GM13976 (cell line): ENCODE measurements at regions not wholly inside any gene's neighbourhood (a gene's known extent, or its start where the extent isn't known, plus 50 kb on each side); places are given as distances from the start of the nearest gene placed in this dataset.

Experiments used
- DNase-seq: peaks from one replicate; pipeline ENCODE4 v3.0.0; 2012; ENCODE audit warnings: low spot score
- in situ Hi-C: fragments of 300-500 bp; cut with MboI; formaldehyde crosslinking; loops from one replicate; pipeline ENCODE4 v1.12.0; 2022; ENCODE audit warnings: low sequenced_read_pairs, mixed read lengths, inconsistent platforms; ENCODE audit not compliant: unreplicated experiment
- TF ChIP-seq, protein P1 (sequence below): IDR thresholded peaks from 2 replicates; pipeline ENCODE4 v1.5.1; 2012; ENCODE audit warnings: borderline replicate concordance, mild to moderate bottlenecking; ENCODE audit not compliant: insufficient read depth; ENCODE audit errors: extremely low read depth, missing control alignments, control extremely low read depth

DNA sequence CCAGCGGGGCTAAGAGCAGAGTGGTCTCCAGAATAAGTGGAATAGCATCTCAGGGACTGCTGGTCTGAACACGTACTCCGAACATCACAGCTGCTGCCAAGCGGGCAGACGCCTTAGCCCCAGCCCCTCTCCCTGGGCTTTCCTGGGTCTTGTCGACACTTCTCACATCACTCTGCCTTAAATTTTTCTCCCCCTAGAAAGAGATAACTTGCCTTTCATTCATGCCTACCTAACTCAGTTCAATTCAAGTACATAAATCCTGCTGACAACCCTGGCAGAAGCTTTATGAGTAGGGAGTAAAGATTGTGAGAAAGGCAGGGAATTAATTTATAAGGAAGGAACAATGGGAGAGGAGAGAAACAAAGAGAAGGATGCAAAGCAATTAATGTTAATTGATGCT lies 202.9 kb upstream of the TNP1 start:
- TF ChIP-seq, protein P1, sequence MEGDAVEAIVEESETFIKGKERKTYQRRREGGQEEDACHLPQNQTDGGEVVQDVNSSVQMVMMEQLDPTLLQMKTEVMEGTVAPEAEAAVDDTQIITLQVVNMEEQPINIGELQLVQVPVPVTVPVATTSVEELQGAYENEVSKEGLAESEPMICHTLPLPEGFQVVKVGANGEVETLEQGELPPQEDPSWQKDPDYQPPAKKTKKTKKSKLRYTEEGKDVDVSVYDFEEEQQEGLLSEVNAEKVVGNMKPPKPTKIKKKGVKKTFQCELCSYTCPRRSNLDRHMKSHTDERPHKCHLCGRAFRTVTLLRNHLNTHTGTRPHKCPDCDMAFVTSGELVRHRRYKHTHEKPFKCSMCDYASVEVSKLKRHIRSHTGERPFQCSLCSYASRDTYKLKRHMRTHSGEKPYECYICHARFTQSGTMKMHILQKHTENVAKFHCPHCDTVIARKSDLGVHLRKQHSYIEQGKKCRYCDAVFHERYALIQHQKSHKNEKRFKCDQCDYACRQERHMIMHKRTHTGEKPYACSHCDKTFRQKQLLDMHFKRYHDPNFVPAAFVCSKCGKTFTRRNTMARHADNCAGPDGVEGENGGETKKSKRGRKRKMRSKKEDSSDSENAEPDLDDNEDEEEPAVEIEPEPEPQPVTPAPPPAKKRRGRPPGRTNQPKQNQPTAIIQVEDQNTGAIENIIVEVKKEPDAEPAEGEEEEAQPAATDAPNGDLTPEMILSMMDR: no peak
- no peak for DNase-seq
- in situ Hi-C loops: no loop called here

DNA sequence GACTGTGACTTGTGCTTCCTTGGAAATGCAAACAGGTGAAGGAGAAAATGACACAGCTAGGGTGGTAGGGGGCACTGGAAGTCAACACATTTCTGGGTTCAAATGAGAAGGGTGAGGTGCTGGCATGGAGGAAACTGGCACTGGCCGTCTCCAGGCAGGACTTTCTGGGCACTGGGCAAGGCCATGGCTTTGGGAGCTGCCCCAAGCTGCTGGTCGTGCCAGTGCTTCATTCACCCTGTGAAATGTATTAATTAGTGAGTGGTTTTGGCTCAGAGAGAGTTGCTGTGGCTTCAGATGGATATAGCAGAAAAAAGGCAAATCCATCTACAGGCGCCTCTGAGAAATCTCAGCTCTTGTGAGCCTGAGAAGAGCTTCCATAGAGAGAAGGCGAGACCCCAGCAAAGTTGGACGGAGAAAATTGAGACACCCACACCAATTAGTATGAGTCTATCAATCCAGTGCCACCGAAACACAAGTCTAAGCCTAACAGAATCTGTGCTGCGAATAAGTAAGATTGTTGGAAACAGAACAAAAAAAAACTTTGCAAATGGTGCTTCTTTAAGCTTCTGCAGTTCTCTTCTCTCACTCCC lies 202.1 kb upstream of the TNP1 start:
- no peak for DNase-seq
- TF ChIP-seq, protein P1: no peak
- in situ Hi-C loops: no loop called here

DNA sequence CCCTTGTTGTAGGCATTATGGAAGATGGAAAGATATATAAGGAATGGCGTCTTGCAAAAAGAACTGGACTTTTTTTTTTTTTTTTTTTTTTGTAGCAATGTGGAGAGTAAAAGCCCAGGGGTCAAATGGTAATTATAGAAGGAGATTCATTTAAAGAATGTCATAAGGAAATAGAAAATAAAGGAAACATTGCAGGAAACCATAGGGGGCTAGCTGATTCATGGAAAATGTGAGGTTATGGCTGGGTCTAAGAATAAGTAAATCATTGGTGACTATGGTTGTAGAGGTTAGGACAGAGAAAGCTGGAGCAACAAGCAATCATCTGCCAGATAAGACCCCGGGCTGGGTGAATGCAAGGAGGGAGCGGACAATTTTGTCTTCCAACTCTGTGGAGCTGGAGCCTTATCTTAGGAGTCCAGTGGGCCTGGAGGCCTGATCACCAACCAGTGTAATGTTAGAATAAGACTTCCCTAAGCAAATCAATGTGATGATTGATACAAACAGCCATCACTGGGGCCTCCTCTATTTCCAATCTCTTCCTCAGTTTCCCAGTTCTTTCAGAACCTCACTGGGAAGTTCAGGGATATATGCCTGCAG lies 201.2 kb upstream of the TNP1 start:
- DNase-seq: no peak
- in situ Hi-C loops: no loop called here
- TF ChIP-seq, protein P1: no peak

DNA sequence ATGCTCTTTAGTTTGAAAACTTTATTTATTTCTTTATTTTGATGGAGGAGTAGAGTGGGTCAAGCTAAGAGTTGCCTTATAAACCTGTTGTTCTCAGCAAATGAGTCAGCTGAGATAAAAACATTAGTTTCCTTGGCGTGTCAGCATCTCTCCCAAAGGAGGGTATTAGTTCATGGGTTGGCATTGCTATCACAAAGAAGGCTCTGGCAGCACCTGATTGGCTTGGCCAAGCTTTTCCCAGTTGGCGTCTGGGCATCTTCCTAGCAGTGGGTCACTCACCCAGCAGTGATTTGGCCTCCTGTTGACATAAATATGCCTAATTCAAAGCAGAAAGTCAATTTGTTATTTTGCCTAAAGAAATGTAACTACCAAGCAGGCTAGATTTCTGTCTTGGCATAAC lies 200.7 kb upstream of the TNP1 start:
- TF ChIP-seq, protein P1: no peak
- no peak for DNase-seq

DNA sequence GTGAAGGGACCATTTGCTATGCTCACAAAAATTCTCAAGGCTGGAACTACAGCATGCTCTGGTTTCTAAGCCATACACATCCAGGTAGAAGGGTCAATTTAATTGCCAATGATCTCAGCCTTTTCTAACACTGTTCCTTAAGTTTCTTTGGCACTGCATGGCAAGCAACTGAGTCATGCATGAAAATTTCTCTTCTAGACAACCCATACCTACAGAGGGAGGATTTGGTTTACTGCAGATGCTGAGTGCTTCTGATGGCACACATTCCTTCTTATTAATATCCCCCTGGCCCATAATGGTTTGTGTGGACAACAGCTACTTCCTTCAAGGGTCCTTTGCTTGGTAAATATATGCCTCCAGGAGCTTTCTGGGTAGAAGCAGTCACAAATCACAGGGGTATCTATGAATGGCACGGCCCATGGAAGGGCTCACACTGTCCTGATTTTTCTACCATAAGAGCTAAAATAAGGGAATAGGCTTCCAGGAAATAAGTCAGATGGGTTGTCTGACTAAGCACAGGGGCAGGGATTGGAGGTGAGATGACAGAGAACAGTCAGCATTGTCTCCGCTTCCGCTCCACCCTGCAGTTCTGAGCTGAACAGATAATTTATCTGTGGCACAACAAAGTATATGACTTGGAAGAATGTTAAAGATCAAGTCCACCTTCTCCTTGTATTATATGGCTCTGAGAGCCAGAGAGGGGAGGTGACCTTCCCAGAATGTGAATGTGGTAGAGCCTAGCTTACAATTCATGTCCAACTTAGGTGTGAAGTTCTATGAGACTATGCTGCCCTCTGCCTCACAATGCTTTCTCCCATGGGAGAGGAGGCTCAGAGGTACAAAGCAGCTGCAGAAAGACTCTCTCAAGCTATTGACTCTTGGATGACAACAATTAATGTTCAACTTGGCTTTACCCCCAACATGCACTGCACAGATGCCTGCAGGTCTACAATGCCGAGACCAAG lies 199.2 kb upstream of the TNP1 start:
- TF ChIP-seq, protein P1: no peak
- no peak for DNase-seq
- in situ Hi-C loops: no loop called here

More for the DNA sequence above, 200.7 kb upstream of the TNP1 start:
- in situ Hi-C loops: no loop called here

DNA sequence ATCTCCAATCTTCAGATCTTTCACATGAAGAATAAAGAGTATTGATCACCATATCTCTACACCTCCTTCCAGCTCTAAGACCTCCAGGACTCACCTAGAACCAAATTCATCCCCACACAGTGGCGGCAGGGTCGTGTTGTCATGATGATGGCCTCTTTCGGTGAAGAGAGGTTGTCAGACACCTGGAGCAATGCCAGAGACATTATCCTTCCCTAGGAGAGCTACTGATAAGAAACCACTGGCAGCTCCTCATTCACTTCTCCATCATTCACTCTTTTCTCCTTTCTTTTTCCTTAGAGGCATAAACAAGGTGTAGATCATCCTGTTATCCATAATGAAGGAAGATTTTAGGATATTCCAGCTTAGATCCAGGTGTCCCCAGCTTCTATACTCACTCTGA lies 197.9 kb upstream of the TNP1 start:
- DNase-seq: no peak
- TF ChIP-seq, protein P1: no peak
- in situ Hi-C loops: no loop called here
